ENCODE measurements at regions not wholly inside any gene's neighbourhood (a gene's known extent, or its start where the extent isn't known, plus 50 kb on each side); places are given as distances from the start of the nearest gene placed in this dataset.
"Not testable (repeated sequence)": the region's sequence is repeated elsewhere in the genome, so short reads cannot be mapped to it uniquely, and the experiment has no call there.

DNA sequence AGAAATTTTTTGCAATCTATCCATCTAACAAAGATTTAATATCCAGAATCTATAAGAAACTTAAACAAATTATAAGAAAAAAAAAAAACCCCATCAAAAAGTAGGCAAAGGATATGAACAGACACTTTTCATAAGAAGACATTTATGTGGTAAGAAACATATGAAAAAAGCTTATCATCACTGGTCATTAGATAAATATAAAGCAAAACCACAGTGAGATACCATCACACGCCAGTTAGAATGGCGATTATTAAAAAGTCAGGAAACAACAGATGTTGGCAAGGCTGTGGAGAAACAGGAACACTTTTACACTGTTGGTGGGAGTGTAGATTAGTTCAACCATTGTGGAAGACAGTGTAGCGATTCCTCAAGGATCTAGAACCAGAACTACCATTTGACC, 110.3 kb upstream of the SLC7A11 start:
- not testable (repeated sequence) for TF ChIP-seq EZH2 (IDR thresholded peaks at IDR 0.05; ENCODE audit: insufficient read depth, poor library complexity, severe bottlenecking); EZH2phosphoT487 (IDR thresholded peaks at IDR 0.05; ENCODE audit: insufficient read depth, low read depth)

All from GM23248 (cell line).